Progenitor cell of endocrine pancreas (in vitro differentiated cells): ENCODE measurements at regions not wholly inside any gene's neighbourhood (a gene's known extent, or its start where the extent isn't known, plus 50 kb on each side); places are given as distances from the start of the nearest gene placed in this dataset.
A peak's percentile ranks its signal among the peaks of the same experiment; 100 is the strongest.
"Not testable (repeated sequence)": the region's sequence is repeated elsewhere in the genome, so short reads cannot be mapped to it uniquely, and the experiment has no call there.

ENCODE experiments used
- DNase-seq: peaks from one replicate; pipeline ENCODE4 v3.0.0; 2021; ENCODE audit warnings: low spot score; ENCODE audit not compliant: unreplicated experiment
- H3K27ac Mint-ChIP-seq: 2 replicates; pipeline ENCODE4 v1.8.0; 2021; ENCODE audit warnings: mild to moderate bottlenecking, moderate library complexity, mixed read lengths
- H3K27me3 Mint-ChIP-seq: 2 replicates; pipeline ENCODE4 v1.8.0; 2021; ENCODE audit warnings: mixed read lengths
- H3K36me3 Mint-ChIP-seq: 2 replicates; pipeline ENCODE4 v1.8.0; 2022; ENCODE audit warnings: mixed read lengths; ENCODE audit not compliant: insufficient read depth
- H3K4me1 Mint-ChIP-seq: 2 replicates; pipeline ENCODE4 v1.8.0; 2021; ENCODE audit warnings: low read depth, mixed read lengths
- H3K4me3 Mint-ChIP-seq: 2 replicates; pipeline ENCODE4 v1.8.0; 2021; ENCODE audit warnings: low read depth, mild to moderate bottlenecking, moderate library complexity, mixed read lengths
- H3K9me3 Mint-ChIP-seq: 2 replicates; pipeline ENCODE4 v1.8.0; 2021; ENCODE audit warnings: low read depth, mixed read lengths
- TF ChIP-seq, protein P1 (sequence below): fragments of 200-600 bp; sonication (generic); IDR thresholded peaks from one replicate; pipeline ENCODE4 v1.5.0; 2021; ENCODE audit warnings: antibody characterized with exemption, mild to moderate bottlenecking; ENCODE audit not compliant: unreplicated experiment

DNA sequence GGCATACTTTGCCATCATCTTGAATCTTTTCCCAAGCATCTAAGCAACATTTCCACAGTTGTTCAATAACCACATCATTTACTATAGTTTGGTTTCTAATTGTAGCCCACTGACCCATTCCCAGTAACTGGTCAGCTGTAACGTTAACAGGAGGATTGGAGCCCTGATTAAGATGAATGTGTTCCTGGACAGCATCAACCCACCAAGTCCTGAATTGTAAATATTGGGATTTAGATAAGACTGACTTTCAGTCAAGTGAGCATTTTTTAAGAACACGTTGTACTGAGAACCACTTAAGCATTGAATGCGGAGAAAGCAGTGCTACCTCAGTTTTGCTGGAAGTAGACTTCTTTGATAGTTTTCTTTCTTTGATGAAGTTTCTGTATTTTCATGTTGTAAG lies 53.3 kb upstream of the ARL4D start:
- not testable (repeated sequence) for DNase-seq, H3K4me3 Mint-ChIP-seq, H3K27ac Mint-ChIP-seq
- peaks cover 12% of the 10 kb centered on the region for H3K4me1 Mint-ChIP-seq
- H3K36me3 Mint-ChIP-seq, result peaks cover 23% of the 10 kb centered on the region
- H3K9me3 Mint-ChIP-seq, result peaks cover 29% of the 10 kb centered on the region
- peaks cover 16% of the 10 kb centered on the region for H3K27me3 Mint-ChIP-seq

DNA sequence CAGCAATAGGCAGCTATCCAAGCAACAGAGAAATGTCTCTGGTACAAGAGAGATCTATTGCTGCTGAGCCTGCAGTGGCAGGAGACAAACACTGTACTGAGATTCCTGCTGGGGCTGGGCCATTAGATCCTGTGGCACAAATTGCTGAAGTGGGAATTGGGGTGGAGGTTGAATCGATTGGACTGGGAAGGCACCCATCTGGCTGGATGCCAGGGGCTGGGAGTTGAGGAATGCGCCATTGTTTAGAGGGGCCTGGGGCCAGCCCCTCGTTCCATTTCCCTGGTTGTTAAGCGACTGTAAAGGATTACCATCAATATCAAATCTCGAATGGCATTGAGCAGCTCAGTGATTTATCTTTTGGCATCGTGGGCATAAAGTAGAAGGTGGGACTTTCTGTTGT lies 54.1 kb upstream of the ARL4D start:
- Mint-ChIP-seq H3K27me3 (peaks cover 16% of the 10 kb centered on the region), H3K27ac (no peak overlapping the region), H3K9me3 (peaks cover 26% of the 10 kb centered on the region), H3K36me3 (peaks cover 19% of the 10 kb centered on the region), H3K4me1 (peaks cover 12% of the 10 kb centered on the region), H3K4me3 (no peak overlapping the region)
- DNase-seq, result no peak
- TF ChIP-seq, protein P1, sequence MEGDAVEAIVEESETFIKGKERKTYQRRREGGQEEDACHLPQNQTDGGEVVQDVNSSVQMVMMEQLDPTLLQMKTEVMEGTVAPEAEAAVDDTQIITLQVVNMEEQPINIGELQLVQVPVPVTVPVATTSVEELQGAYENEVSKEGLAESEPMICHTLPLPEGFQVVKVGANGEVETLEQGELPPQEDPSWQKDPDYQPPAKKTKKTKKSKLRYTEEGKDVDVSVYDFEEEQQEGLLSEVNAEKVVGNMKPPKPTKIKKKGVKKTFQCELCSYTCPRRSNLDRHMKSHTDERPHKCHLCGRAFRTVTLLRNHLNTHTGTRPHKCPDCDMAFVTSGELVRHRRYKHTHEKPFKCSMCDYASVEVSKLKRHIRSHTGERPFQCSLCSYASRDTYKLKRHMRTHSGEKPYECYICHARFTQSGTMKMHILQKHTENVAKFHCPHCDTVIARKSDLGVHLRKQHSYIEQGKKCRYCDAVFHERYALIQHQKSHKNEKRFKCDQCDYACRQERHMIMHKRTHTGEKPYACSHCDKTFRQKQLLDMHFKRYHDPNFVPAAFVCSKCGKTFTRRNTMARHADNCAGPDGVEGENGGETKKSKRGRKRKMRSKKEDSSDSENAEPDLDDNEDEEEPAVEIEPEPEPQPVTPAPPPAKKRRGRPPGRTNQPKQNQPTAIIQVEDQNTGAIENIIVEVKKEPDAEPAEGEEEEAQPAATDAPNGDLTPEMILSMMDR, result no peak

DNA sequence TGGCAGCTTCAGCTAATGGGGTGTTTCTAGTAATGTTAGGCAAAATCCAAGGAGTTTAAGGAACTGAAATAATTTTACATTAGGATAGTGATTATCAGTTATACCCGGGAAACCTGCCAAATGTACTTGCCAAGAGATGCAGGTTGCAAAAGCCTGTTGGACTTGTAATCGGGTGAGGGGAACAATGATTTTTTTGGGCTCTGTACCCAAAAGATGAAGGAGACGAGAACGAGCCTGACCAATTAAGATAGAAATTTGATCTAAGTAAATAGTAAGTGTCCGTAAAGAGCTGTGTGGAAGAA lies 56.3 kb upstream of the ARL4D start:
- Mint-ChIP-seq H3K9me3 (peaks cover 9% of the 10 kb centered on the region), H3K4me3 (no peak overlapping the region), H3K27ac (no peak overlapping the region), H3K27me3 (peaks cover 16% of the 10 kb centered on the region), H3K4me1 (peaks cover 12% of the 10 kb centered on the region), H3K36me3 (peaks cover 6% of the 10 kb centered on the region)
- TF ChIP-seq, protein P1, result no peak
- no peak for DNase-seq

DNA sequence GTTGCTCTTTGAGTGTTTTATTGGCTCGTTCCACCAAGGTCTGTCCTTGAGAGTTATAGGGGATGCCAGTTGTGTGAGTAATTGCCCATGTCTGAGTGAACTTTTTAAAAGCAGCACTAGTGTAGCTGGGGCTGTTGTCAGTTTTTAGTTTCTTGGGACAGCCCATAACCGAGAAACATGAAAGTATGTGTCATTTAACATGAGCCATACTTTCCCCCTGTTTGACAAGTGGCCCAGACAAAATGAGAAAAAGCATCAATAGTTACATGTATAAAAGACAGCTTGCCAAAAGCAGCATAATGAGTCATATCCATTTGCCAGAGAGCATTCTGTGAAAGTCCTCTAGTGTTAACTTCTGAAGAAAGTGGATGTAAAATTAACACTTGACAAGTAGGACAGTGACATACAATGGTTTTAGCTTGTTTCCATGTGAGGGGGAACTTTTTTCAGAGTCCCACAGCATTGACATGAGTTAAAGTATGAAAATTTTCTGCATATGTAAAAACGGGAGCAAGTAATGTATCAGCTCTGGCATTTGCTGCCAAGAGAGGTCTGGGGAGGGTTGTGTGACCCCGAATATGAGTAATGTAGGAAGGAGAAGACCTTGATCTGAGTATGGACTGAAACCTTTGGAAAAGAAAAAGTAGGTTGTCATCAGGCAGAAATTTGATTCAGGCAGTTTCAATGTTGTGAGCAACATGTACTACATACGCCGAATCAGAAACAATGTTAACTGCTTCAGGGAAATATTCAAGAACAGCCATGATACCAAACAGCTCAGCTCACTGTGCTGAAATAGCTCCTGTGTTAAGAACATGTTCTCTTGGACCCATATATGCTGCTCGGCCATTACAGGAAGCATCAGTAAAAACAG lies 56.8 kb upstream of the ARL4D start:
- no peak for DNase-seq
- TF ChIP-seq, protein P1, result no peak
- Mint-ChIP-seq H3K9me3 (peaks cover 3% of the 10 kb centered on the region), H3K4me3 (no peak overlapping the region), H3K4me1 (peaks cover 12% of the 10 kb centered on the region), H3K27me3 (peaks cover 16% of the 10 kb centered on the region), H3K36me3 (peaks cover 2% of the 10 kb centered on the region), H3K27ac (no peak overlapping the region)

DNA sequence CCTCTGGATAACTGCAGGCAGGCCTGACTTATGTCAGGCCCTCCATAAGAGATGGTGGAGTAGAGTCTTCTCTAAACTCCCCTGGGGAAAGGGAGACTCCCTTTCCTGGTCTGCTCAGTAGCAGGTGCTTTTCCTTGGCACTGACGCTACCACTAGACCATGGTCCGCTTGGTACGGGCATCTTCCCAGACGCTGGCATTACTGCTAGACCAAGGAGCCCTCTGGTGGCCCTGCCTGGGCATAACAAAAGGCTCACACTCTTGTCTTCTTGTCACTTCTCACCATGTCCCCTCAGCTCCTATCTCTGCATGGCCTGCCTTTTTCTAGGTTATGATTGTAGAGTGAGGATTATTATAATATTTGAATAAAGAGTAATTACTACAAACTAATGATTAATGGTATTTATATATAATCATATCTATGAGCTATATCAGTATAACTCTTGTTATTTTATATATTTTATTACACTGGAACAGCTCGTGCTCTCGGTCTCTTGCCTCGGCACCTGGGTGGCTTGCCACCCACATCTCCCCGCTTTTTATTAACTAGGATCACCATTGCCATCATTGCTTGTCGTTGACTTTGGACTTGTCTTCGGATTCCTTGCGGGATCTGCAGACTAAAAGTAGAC lies 59.8 kb upstream of the ARL4D start:
- peaks cover 10% of the 10 kb centered on the region for H3K4me1 Mint-ChIP-seq
- no peak overlapping the region for H3K4me3 Mint-ChIP-seq
- TF ChIP-seq, protein P1, result peak; percentile 76
- no peaks in the 10 kb centered on the region for H3K36me3 Mint-ChIP-seq
- peak; percentile 41 for DNase-seq
- no peak overlapping the region for H3K27ac Mint-ChIP-seq
- peaks cover 16% of the 10 kb centered on the region for H3K27me3 Mint-ChIP-seq
- H3K9me3 Mint-ChIP-seq, result no peaks in the 10 kb centered on the region
